Stomach (tissue), 4 donors: ENCODE measurements at regions not wholly inside any gene's neighbourhood (a gene's known extent, or its start where the extent isn't known, plus 50 kb on each side); places are given as distances from the start of the nearest gene placed in this dataset.

Source experiments
- EP300 ChIP-seq: sonication (generic); formaldehyde crosslinking; IDR thresholded peaks from one replicate; pipeline ENCODE4 v1.6.1; 2017; ENCODE audit warnings: antibody characterized with exemption
- POLR2AphosphoS5 ChIP-seq, 3 donors: sonication (generic); formaldehyde crosslinking; IDR thresholded peaks; one replicate each; pipeline ENCODE4 v1.6.1; 2016; ENCODE audit warnings: antibody characterized with exemption in 3 of 3
- TF ChIP-seq, protein P1 (sequence below), 7 experiments: fragments of 450-650 bp in 4 of 7; fragments of 200-600 bp in 3 of 7; sonication (generic) in 3 of 7; IDR thresholded peaks; one replicate each; pipeline ENCODE4 v1.5.1; 2016 to 2019; ENCODE audit warnings: antibody characterized with exemption in 7 of 7, control low read depth in 2 of 7, mild to moderate bottlenecking in 1 of 7

DNA sequence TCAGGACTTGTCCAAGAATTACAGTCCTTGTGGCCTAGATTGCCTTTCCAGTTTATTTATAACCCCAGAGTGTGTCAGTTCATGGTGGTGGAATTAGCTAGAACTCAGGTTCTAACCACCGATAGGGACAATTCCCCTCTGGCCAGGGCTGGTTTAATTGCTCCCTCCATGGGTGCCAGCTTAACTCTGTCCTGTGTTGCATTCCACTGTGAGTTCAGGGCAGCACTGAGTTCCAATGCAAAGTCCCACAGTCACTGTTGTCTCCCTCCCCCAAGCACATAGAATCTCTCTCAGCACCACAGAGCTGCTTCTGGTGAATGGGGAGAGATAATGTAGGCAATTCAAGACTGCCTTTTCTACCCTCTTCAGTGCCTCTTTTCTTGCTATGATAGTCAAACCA, 82.5 kb upstream of the TNFRSF21 start:
- TF ChIP-seq, protein P1, sequence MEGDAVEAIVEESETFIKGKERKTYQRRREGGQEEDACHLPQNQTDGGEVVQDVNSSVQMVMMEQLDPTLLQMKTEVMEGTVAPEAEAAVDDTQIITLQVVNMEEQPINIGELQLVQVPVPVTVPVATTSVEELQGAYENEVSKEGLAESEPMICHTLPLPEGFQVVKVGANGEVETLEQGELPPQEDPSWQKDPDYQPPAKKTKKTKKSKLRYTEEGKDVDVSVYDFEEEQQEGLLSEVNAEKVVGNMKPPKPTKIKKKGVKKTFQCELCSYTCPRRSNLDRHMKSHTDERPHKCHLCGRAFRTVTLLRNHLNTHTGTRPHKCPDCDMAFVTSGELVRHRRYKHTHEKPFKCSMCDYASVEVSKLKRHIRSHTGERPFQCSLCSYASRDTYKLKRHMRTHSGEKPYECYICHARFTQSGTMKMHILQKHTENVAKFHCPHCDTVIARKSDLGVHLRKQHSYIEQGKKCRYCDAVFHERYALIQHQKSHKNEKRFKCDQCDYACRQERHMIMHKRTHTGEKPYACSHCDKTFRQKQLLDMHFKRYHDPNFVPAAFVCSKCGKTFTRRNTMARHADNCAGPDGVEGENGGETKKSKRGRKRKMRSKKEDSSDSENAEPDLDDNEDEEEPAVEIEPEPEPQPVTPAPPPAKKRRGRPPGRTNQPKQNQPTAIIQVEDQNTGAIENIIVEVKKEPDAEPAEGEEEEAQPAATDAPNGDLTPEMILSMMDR (IDR thresholded peaks at IDR 0.05), result no peak
- TF ChIP-seq POLR2AphosphoS5 (IDR thresholded peaks at IDR 0.05) (no peak), EP300 (no peak)
